GM19351 (cell line): ENCODE measurements at regions not wholly inside any gene's neighbourhood (a gene's known extent, or its start where the extent isn't known, plus 50 kb on each side); places are given as distances from the start of the nearest gene placed in this dataset.
"Not testable (repeated sequence)": the region's sequence is repeated elsewhere in the genome, so short reads cannot be mapped to it uniquely, and the experiment has no call there.

Source experiments
- ATAC-seq: cut with Tn5 transposase; IDR thresholded peaks from one replicate; pipeline ENCODE4 v1.9.1; 2021; ENCODE audit warnings: mild to moderate bottlenecking, moderate library complexity; ENCODE audit not compliant: unreplicated experiment

DNA sequence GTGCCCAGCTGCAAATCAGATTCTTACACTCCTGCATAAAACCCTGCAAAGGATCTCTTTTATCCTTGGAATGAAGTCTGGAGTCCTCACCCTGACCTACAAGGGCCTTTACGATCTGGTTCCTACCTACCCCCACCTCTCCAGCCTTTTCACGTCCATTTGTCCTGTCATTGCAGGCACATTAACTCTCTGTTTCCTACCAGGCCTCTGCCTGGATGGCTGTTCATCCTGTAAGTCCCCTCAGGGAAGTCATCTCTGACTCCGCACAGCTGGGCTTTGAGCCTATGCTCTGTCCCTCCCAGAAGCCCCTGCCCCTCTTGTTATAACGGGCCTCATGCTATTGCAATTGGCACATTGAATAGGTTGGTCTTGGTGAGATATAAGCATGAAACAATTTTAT, 96.8 kb upstream of the USP24 start:
- no peak for ATAC-seq

DNA sequence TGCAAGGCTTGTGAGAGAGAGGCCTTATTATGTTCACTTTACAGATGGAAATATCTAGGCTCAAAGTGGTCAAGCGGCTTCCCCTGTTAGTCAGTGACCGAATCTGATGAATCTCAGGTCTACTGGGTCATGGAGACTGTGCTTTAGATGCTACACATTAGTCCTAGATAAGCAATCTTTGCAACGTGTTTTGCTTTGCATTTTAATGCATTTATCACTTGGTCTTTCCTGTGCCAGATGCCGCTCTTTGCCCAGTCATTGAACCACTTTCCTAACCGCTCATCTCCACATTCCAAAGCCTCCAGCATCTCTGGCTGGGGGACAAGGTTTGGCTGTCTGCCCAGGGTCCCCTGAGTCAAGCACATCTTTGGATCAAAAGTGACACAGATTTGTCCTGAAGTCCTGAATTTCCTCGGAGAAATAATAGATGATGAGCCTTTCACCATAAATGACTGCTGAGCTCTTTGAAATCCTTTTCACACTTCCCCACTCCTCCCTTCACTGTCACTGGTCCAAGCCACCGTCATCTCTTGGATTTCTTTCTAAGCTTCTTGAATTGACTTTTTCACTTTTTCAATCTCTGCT, 96.0 kb upstream of the USP24 start:
- ATAC-seq: no peak

DNA sequence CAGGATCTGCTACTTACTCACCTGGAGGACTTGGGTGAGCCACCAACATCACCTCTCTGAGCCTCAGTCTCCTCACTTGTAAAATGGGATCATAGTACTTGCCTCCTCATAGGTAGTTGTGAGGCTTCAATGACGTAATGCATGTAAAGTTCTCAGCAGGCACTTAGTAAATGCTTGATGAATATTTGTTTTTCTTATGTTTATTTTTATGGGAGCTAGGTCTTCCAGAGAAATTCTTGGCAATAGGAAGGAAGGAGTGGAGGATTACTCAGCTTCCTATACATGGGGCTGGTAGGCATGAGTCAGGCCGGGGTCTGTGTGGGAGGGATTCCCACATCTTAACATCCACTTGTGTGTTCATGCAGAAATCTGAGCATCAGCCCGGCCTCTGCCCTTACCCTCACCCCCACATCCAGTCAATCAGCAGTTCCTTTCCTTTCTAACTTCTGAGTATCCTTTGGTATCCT, 95.4 kb upstream of the USP24 start:
- no peak for ATAC-seq

DNA sequence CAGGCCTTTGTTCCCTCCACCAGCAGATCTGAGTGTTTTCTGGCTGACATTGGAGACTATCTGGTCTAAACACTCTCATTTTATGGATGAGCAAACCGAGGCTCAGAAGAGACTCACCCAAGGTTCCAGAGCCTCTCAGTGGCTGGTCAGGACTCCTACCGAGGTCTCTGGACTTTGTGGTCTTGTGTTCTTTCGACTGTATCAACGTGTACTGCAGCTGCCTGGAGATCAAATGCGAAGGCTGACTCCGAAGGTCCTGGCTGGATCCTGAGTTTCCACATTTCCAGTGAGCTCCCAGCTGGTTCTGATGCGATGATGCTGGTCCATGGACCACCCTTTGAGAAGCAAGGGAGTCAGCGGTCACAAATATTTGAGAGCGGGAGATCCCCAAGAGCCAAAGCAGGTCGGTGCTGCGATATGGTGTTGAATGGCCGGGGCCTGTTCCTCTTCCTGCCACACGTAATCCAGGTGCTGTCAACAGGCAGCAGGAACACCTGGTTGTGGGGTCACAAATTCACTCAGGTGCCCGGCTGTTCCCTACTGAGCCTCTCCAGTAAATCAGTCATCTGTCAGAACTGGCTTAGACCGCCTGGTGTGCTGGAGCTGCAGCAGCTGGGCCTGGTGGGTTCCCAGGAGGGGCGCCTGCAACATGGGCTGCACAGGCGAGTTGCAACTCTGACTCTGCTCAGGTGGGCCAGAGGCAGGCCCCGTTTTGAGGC, 94.8 kb upstream of the USP24 start:
- no peak for ATAC-seq

DNA sequence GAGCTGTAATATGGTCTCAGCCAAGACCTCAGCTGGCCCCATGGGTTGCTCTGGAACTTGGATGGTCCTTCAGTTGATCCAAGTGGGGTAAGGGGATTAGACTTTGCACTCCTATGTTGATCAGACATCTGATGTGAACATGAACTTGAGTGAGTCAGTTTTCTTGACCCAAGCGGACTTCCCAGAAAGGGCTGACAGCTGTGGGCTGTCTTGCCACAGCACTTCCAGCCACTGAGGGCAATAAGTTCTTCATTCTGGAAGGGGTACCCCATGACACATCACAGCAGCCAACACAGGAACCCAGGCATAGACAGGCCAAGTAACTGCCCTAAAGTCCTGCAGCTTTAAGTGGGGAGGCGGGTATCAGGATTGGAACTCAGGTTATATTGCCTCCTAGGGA, 93.9 kb upstream of the USP24 start:
- no peak for ATAC-seq

DNA sequence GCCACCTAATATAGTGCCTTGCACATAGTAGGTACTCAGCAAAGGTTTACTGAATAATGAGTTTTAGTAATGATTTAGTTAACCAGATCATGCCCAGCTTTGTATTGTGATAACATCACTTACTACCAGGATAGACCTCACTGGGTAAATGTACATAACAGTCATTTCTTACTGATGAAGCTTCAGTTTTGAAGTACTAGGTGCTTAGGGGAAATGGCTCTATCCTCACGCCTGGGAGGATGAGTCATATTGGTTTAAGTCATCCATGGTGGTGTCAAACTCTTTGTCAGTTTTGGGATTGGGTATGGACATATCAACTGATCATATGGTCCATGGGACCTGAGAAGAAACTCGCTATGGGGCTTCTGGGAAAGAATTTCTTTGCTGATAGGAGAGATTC, 90.6 kb upstream of the USP24 start:
- no peak for ATAC-seq

DNA sequence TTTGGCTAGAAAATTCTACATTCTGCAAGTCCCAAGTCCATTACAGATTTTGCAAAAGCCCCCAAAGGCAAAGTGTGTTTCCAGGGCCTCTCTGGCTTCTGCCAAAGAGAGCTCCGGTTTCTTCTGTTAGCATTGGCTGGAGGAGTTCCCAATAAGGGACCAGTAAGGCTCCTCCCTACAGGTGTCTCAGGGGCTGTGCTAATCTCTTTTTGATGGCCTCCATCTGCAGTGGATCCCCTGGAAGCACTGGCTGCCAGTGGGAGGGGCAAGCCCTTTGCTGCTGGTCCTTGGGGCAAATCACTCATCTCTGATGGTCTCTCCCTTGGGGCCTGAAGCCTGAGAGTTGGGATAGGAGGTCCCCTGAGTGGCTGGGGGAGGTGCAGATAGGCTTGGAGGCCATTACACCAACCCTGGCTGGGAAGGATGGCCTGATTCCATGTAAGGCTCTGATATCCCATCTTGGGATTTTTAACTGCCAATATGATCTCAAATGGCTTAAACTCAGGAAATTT, 89.1 kb upstream of the USP24 start:
- ATAC-seq: no peak

DNA sequence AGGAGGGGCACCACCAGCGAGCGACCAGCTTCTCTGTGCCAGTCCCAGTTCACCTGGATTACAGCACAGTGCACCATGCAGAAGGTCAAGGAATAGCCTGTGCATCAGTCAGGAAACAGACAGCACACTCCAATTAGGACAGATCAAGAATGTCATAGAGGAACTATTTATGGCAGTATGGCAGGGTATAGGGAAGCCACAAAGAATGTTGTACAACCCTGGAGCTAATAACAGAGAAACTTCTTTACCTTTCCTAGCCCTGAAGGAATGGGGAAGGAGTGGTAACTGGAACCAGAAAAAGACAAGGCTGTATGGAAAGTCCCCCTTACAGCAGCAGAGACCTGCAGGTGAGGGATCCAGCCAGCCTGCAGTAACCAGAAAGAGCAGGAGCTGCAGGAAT, 87.8 kb upstream of the USP24 start:
- ATAC-seq: no peak

DNA sequence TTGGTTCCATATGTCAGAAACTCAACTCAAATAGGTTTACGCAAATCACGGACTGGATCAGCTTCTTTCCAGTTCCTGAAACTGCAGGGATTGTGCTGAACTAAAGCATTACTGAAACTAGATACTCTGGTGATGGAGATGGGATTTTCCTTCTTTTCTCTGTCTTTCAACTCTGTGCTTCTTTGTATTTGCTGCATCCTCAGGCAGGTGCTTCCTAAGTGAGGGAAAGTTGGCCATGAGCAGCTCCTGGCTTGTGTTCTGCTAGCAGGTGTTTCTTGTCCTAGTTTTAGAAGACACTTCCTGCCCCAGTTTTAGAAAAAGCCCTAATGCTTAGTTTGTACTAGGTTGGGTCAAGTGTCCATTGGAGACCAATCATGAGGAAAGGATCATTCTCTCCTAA, 86.7 kb upstream of the USP24 start:
- no peak for ATAC-seq

DNA sequence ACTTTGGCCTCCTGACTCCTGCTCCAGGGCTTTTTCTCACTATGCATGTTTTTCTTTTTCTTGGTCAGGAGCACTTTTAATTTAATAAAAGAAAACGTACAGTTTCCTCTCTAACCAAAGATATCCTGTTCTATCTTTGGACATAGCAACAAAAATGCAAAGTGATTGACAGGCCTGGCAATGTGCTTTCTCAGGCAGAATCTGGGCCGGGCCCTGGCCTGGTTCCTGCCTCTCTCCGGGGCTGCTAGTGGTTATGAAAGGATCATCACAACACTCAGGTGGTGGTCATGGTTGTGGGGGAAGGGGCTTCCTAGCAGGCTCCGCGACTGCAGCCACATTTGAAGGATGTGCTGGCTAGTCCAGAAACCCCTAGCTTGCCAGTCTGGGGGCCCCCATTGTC, 85.8 kb upstream of the USP24 start:
- no peak for ATAC-seq

DNA sequence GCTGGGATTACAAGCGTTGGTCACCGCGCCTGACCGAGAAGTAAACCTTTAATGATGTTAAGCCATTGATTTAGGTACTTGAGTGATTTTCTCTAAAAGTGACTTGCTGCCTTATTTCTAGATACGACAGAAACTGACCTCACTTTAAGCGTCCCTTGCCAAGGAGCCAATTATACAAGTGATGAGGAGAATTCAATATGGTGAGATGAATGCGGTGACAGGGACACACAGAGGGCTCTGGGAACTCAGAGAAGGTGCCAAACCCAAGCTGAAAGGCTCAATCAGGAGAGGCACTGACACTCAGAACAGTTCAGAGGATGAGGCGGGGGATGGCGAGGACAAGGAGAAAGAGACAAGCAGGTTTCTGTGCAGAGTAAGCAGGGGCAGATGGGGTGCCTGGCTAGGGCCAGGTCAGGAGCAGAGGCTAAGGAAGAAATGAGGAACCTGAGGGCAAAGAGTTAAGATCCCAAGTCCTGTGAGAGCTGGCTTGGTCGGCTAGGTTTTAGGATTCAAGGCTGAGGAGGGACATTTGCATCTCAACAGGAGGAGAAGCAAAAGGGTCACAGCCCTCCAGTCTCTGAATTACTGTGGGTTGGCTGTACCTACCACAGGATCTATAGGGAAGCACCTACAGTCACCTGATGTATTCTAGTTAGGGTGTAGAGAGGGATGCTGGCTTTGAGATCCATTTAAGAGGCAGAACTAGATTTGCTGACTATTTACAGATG, 83.2 kb upstream of the USP24 start:
- no peak for ATAC-seq

DNA sequence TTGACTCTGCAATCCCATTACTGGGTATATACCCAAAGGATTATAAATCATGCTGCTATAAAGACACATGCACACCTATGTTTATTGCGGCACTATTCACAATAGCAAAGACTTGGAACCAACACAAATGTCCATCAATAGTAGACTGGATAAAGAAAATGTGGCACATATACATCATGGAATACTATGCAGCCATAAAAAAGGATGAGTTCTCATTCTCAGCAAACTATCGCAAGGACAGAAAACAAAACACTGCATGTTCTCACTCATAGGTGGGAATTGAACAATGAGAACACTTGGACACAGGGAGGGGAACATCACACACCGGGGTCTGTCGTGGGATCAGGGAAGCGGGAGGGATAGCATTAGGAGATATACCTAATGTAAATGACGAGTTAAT, 81.1 kb upstream of the USP24 start:
- ATAC-seq: not testable (repeated sequence)

DNA sequence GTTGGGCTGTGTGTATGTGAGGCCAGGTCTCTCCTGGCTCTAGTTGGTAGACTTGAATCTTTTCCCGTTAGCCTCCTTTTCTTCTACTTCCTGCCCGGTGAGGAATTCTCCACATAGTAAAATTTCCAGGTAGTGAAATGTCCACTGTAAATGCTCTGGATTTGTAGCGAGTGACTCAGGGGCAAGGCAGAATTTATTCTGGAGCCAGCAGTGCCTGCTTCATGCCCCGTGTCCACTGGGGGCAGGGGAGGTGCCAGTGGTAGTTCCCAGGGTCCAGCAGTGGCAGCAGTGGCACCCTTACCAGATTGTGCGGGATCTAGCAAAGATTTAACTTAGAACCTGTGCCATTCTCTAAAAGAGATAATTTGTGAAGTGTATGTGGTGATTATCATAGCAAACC, 74.5 kb upstream of the USP24 start:
- ATAC-seq: no peak

DNA sequence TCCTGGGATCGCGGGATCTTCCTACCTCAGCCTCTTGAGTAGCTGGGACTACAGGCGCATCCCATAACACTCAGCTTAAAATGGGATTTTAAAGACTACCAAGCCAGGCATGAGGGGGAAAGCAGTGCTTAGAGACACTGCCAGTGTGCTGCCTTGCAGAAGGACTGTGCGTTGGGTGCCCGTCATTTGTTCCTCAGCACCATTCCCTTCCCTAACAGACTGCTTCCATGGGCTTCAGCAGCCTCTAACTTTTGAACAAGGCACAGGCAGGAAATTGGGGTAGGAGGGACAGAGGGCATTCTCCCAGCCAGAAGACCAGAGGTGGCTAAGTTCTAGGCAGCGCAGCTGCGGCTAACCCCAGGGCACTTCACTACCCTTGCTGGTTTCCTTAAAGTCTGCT, 73.9 kb upstream of the USP24 start:
- no peak for ATAC-seq

DNA sequence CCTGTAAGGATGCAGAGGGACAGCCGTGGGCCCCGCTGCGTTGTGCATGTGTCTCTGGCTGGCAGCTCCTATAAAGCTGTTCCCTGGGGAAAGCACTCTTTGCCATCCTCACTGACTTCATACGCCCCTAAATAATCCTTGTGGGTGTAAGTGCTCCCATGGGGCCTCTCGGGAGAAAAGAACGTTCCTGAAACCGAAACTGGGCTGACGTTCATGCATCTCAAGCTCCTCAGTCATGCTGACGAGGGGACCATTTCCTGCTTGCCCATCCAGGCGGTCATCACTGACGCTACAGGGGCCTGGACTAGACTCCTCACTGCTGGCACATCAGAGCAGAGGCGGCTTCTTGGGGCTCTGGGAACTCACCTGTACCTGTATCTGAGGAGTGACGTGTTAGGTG, 73.1 kb upstream of the USP24 start:
- peak; percentile 89 for ATAC-seq

DNA sequence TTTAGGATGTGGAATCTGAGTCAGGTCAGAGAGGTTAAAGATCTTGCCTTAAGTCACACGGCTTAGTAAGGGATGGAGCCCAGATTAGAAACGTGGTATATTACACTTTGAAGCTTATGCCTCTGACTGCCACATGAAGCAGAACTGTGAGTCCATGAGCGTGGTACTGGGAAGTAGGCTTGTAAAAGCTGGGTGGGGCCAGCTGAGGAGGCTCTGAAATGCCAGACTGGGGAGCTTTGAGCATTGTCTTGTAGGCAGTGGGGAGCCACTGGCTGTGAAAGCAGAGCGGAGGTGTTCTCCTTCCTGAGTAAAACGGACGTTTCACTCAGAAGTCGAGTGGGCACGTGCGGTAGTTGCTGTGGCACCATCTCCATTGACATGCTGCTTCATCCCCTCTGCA, 72.6 kb upstream of the USP24 start:
- ATAC-seq: peak; percentile 53

DNA sequence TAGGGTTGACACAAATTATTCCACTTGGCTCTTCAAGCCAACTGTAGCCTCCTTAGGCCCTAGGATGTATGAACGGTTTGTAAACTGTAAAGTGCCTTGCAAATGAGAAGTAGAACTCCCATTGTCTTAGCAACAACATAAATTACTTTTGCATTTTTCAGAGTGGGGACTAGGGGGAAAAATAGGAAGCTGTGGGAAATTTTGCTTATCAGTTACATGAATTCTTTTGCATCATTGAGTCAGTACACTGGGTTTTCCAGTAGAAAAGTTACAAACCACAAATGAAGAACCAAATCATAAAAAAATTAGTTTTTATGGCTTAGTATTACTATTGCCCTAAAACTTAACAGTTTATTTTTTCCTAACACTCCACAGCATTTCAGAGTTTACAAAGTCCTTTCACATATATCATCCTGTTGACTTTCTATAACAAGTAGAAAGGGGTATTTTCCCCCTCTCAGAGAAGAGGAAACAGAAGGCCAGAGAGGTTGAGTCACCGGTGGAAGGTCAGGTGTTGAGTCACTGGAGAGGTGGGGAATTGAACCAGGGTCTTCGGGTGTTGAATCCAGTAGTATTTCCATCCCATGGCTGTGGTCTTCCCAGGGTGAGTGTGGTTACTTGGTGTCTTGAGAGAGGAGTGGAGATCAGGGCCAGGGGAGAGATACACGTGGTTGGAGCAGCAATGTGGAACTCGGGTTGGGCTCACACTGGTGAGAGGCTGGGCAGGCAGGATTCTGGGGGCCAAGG, 71.9 kb upstream of the USP24 start:
- ATAC-seq: peak; percentile 3

DNA sequence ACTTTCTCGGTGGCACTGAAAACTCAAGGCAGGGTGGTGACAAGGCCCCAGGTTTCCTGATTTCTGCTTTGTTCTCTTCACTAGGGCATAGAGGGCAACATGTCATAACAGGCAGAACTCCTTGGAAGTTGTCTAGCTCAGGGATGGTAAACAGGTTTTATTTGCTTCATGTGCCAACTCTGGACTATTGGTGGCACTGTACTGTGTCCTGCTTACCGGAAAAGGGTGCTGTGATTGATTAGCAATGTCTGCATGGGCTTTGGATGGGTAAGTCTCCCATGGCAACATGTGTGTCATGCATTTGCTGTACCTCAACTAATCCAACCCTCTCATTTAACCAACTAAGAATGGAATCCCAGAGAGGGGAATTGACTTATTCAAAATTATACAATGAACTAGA, 70.7 kb upstream of the USP24 start:
- ATAC-seq: no peak

DNA sequence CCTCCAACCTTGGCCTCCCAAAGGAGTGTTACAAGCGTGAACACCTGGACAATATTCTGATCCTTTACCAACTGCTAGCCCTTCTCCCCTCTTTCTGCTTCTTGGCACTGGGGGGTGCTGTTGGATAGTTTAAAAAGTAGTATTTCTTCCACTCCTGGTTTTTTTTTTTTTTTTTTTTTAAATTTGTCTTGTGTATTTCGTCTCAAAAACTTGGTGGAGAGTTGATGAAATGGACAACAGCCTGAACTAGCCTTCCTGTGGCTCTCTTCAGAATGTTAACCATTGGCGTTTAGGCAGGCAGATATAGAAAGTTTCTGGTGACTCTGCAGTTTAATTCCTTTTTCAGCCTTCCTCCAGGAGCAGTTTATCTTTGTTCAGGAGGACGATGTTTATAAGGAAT, 69.7 kb upstream of the USP24 start:
- ATAC-seq: no peak

DNA sequence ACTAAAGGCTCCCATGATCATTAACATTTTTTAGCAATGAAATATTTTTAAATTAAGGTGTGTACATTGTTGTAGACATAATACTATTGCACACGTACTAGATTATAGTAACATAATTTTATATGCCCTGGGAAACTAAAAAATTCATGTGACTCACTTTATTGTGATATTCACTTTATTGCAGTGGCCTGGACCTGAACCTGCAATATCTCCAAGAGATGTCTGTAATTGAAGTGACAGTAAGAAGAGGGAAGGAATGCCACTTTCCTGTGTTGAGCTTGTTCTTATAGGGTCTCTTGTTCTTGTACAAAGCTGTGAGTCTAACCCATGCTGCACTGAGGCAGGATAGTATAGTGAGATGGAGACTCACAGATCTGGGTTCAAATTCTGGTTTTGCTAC, 66.9 kb upstream of the USP24 start:
- ATAC-seq: no peak

DNA sequence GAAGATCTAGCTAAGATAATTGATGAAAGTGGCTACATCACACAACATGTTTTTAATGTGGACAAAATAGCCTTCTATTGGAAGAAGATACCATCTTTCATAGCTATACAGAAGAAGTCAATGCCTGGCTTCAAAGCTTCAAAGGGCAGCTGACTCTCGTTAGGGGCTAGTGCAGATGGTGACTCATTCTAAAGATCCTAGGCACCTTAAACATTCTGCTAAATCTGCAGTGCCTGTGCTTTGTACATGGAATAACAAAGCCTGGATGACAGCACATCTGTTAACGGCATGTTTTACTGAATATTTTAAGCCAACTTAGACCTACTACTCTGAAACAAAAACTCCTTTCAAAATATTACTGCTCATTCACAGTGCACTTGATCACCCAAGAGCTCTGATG, 65.6 kb upstream of the USP24 start:
- no peak for ATAC-seq
